HCT116 (cell line): ENCODE measurements at regions not wholly inside any gene's neighbourhood (a gene's known extent, or its start where the extent isn't known, plus 50 kb on each side); places are given as distances from the start of the nearest gene placed in this dataset.

Source experiments
- EZH2 ChIP-seq: fragments of 200-600 bp; sonication (generic); IDR thresholded peaks from 2 replicates; pipeline ENCODE4 v1.6.1; 2017; ENCODE audit warnings: antibody characterized with exemption, mixed run types
- EZH2phosphoT487 ChIP-seq: fragments of 200-600 bp; IDR thresholded peaks from 2 replicates; pipeline ENCODE4 v1.6.1; 2018; ENCODE audit warnings: antibody characterized with exemption, borderline replicate concordance
- FOSL1 ChIP-seq: IDR thresholded peaks from 2 replicates; pipeline ENCODE4 v1.6.1; 2012; ENCODE audit warnings: low read depth
- JUND ChIP-seq: IDR thresholded peaks from 2 replicates; pipeline ENCODE4 v1.6.1; 2012
- POLR2A ChIP-seq: IDR thresholded peaks from 2 replicates; pipeline ENCODE4 v1.7.0; 2011; ENCODE audit warnings: borderline replicate concordance; ENCODE audit not compliant: insufficient read depth, insufficient read length; ENCODE audit errors: extremely low read depth
- POLR2AphosphoS5 ChIP-seq: IDR thresholded peaks from 2 replicates; pipeline ENCODE4 v1.6.1; 2011; ENCODE audit warnings: mild to moderate bottlenecking, low read depth, low read length, moderate library complexity
- SIN3A ChIP-seq: IDR thresholded peaks from 2 replicates; pipeline ENCODE4 v1.6.1; 2012; ENCODE audit warnings: low read depth
- SP1 ChIP-seq: IDR thresholded peaks from 2 replicates; pipeline ENCODE4 v1.6.1; 2012; ENCODE audit warnings: low read depth
- TCF7L2 ChIP-seq: IDR thresholded peaks from 2 replicates; pipeline ENCODE4 v1.7.0; 2011; ENCODE audit warnings: borderline replicate concordance, inconsistent platforms; ENCODE audit not compliant: insufficient read depth, insufficient read length; ENCODE audit errors: extremely low read depth
- YY1 ChIP-seq: IDR thresholded peaks from 2 replicates; pipeline ENCODE4 v1.6.1; 2011; ENCODE audit warnings: low read length, low read depth, moderate library complexity, mild to moderate bottlenecking; ENCODE audit not compliant: insufficient replicate concordance; ENCODE audit errors: extremely low read depth
- ZFX ChIP-seq: fragments of 450-650 bp; IDR thresholded peaks from 2 replicates; pipeline ENCODE4 v1.6.1; 2017
- ZNF274 ChIP-seq: fragments of 200-500 bp; sonication (Bioruptor generic); IDR thresholded peaks from 2 replicates; pipeline ENCODE4 v1.6.1; 2014; ENCODE audit warnings: mild to moderate bottlenecking, low read depth, low read length, inconsistent platforms
- TF ChIP-seq, protein P1 (sequence below), 3 experiments: fragments of 200-600 bp in 1 of 3; sonication (generic) in 1 of 3; IDR thresholded peaks in 2 of 3; conservative IDR thresholded peaks in 1 of 3; 2 replicates each; pipeline ENCODE4 v1.5.1; 2012 to 2017; ENCODE audit warnings: low read depth in 2 of 3, low read length in 2 of 3, antibody characterized with exemption in 1 of 3, borderline replicate concordance in 1 of 3, control low read depth in 1 of 3, mild to moderate bottlenecking in 1 of 3, mixed read lengths in 1 of 3, mixed run types in 1 of 3, moderate library complexity in 1 of 3; ENCODE audit not compliant: insufficient read depth in 1 of 3
- TF ChIP-seq, protein P2 (sequence below): IDR thresholded peaks from 2 replicates; pipeline ENCODE4 v1.6.1; 2012

DNA sequence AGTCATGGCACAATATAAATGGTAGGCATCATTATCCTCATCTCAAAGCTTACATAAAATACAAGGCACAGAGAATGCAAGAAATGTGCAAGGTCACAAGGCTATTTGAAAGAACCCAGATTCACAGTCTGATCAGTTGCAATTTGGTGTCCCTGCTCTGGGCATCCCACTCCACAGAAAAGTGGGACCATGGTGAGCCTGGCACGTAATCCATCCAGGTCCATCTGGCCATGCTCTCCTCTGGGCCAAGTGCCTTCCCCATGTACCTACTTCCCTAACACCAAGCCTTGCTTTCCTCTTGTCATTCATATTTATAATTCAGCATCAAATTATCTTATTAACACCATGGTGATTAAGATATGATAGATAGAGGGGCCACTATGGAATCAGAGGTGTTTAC is 390.0 kb downstream of the CDH11 start:
- TF ChIP-seq SIN3A, result no peak
- TF ChIP-seq, protein P1, sequence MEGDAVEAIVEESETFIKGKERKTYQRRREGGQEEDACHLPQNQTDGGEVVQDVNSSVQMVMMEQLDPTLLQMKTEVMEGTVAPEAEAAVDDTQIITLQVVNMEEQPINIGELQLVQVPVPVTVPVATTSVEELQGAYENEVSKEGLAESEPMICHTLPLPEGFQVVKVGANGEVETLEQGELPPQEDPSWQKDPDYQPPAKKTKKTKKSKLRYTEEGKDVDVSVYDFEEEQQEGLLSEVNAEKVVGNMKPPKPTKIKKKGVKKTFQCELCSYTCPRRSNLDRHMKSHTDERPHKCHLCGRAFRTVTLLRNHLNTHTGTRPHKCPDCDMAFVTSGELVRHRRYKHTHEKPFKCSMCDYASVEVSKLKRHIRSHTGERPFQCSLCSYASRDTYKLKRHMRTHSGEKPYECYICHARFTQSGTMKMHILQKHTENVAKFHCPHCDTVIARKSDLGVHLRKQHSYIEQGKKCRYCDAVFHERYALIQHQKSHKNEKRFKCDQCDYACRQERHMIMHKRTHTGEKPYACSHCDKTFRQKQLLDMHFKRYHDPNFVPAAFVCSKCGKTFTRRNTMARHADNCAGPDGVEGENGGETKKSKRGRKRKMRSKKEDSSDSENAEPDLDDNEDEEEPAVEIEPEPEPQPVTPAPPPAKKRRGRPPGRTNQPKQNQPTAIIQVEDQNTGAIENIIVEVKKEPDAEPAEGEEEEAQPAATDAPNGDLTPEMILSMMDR (IDR thresholded peaks at IDR 0.05 in 2 of 3, conservative IDR thresholded peaks at IDR 0.05 in 1 of 3; ENCODE audit: borderline replicate concordance in 1 of 3, insufficient read depth in 1 of 3, low read depth in 2 of 3, low read length in 2 of 3), result no peak
- no peak for TF ChIP-seq SP1
- no peak for TF ChIP-seq EZH2
- TF ChIP-seq EZH2phosphoT487, result no peak
- TF ChIP-seq POLR2AphosphoS5, result no peak
- no peak for TF ChIP-seq ZFX
- TF ChIP-seq FOSL1, result no peak
- TF ChIP-seq POLR2A, result no peak
- no peak for TF ChIP-seq TCF7L2
- TF ChIP-seq, protein P2, sequence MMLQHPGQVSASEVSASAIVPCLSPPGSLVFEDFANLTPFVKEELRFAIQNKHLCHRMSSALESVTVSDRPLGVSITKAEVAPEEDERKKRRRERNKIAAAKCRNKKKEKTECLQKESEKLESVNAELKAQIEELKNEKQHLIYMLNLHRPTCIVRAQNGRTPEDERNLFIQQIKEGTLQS, result no peak
- TF ChIP-seq JUND, result no peak
- TF ChIP-seq YY1, result no peak
- TF ChIP-seq ZNF274, result no peak
